ENCODE measurements at regions not wholly inside any gene's neighbourhood (a gene's known extent, or its start where the extent isn't known, plus 50 kb on each side); places are given as distances from the start of the nearest gene placed in this dataset.

GRCh38 chr7:106382929-106383328 is 98.1 kb upstream of the NAMPT start:
- TF ChIP-seq CTCF (IDR thresholded peaks at IDR 0.05) (no peak), EZH2 (IDR thresholded peaks at IDR 0.05; ENCODE audit: borderline replicate concordance, insufficient read depth, low read depth, low read length, poor library complexity, severe bottlenecking) (no peak)
